OCI-LY1 (cell line): ENCODE measurements at regions not wholly inside any gene's neighbourhood (a gene's known extent, or its start where the extent isn't known, plus 50 kb on each side); places are given as distances from the start of the nearest gene placed in this dataset.

Experiments used
- H2AFZ ChIP-seq: fragments of 200-600 bp; sonication (generic), shearing (Covaris generic); 2 replicates; pipeline ENCODE4 v1.6.0; 2014; ENCODE audit warnings: antibody characterized with exemption, mild to moderate bottlenecking, low read length
- H3F3A ChIP-seq: fragments of 200-600 bp; sonication (generic), shearing (Covaris generic); 2 replicates; pipeline ENCODE4 v1.6.0; 2014; ENCODE audit warnings: mild to moderate bottlenecking, antibody characterized with exemption, low read length, moderate library complexity; ENCODE audit not compliant: insufficient read depth
- H3K27ac ChIP-seq: fragments of 200-600 bp; sonication (generic); 2 replicates; pipeline ENCODE4 v1.5.1; 2014; ENCODE audit warnings: low read length, mixed run types, mild to moderate bottlenecking, low read depth; ENCODE audit not compliant: poor library complexity, severe bottlenecking
- H3K27me3 ChIP-seq: fragments of 200-600 bp; sonication (generic); 2 replicates; pipeline ENCODE4 v1.6.0; 2014; ENCODE audit warnings: antibody characterized with exemption, mild to moderate bottlenecking, low read length, moderate library complexity; ENCODE audit not compliant: insufficient read depth
- H3K36me3 ChIP-seq: fragments of 200-600 bp; sonication (generic); 2 replicates; pipeline ENCODE4 v1.6.1; 2014; ENCODE audit warnings: mild to moderate bottlenecking, antibody characterized with exemption, low read length, moderate library complexity, mixed read lengths; ENCODE audit not compliant: insufficient read depth
- H3K4me1 ChIP-seq: fragments of 200-600 bp; sonication (generic); 2 replicates; pipeline ENCODE4 v1.5.1; 2014; ENCODE audit warnings: mild to moderate bottlenecking, low read length, moderate library complexity; ENCODE audit not compliant: insufficient read depth, severe bottlenecking
- H3K4me2 ChIP-seq: fragments of 200-600 bp; sonication (generic), shearing (Covaris generic); 2 replicates; pipeline ENCODE4 v1.6.1; 2014; ENCODE audit warnings: low read length
- H3K4me3 ChIP-seq: fragments of 200-600 bp; sonication (generic); 2 replicates; pipeline ENCODE4 v1.5.1; 2014; ENCODE audit warnings: low read length, low read depth, mild to moderate bottlenecking, mixed read lengths; ENCODE audit not compliant: poor library complexity, severe bottlenecking
- H3K79me2 ChIP-seq: fragments of 200-600 bp; shearing (Covaris generic); 2 replicates; pipeline ENCODE4 v1.6.1; 2016; ENCODE audit warnings: mixed run types, low read length, mixed read lengths; ENCODE audit not compliant: insufficient read depth
- H3K9ac ChIP-seq: fragments of 200-600 bp; sonication (generic), shearing (Covaris generic); 2 replicates; pipeline ENCODE4 v1.6.1; 2014; ENCODE audit warnings: mild to moderate bottlenecking, low read length, mixed read lengths
- H3K9me2 ChIP-seq: fragments of 200-600 bp; sonication (generic), shearing (Covaris generic); 2 replicates; pipeline ENCODE4 v1.6.1; 2014; ENCODE audit warnings: low read depth, mild to moderate bottlenecking, low read length, mixed read lengths
- H3K9me3 ChIP-seq: fragments of 200-600 bp; shearing (Covaris generic); 2 replicates; pipeline ENCODE4 v1.6.1; 2014; ENCODE audit warnings: low read length, mixed read lengths
- H4K20me1 ChIP-seq: fragments of 200-600 bp; sonication (generic), shearing (Covaris generic); 2 replicates; pipeline ENCODE4 v1.6.0; 2016; ENCODE audit warnings: mild to moderate bottlenecking, low read length; ENCODE audit not compliant: insufficient read depth
- CTCF ChIP-seq: fragments of 200-600 bp; sonication (generic), shearing (Covaris generic); IDR thresholded peaks from 2 replicates; pipeline ENCODE4 v1.5.1; 2017; ENCODE audit warnings: mild to moderate bottlenecking, antibody characterized with exemption, low read length, moderate library complexity, mixed read lengths
- EZH2 ChIP-seq: fragments of 200-600 bp; sonication (generic), shearing (Covaris generic); IDR thresholded peaks from 2 replicates; pipeline ENCODE4 v1.8.0; 2017; ENCODE audit warnings: borderline replicate concordance, mixed run types, mild to moderate bottlenecking, antibody characterized with exemption, low read length, moderate library complexity, mixed read lengths

GRCh38 chr20:11153819-11154218 lies 480.0 kb upstream of the JAG1 start:
- Histone ChIP-seq H3K4me2 (no peak overlapping the region), H3K4me3 (no peak overlapping the region), H3K9me2 (no peaks in the 10 kb centered on the region), H2AFZ (no peak overlapping the region), H3F3A (no peaks in the 10 kb centered on the region), H3K27me3 (no peaks in the 10 kb centered on the region), H3K9ac (no peak overlapping the region), H3K36me3 (no peaks in the 10 kb centered on the region), H3K4me1 (no peaks in the 10 kb centered on the region), H3K27ac (no peak overlapping the region), H4K20me1 (no peaks in the 10 kb centered on the region), H3K9me3 (no peaks in the 10 kb centered on the region), H3K79me2 (no peaks in the 10 kb centered on the region)
- TF ChIP-seq EZH2 (no peak), CTCF (no peak)

- H3K9me3 ChIP-seq, result no peaks in the 10 kb centered on the region
- no peaks in the 10 kb centered on the region for H3K79me2 ChIP-seq
- no peak overlapping the region for H3K9ac ChIP-seq
- H3K4me2 ChIP-seq, result no peak overlapping the region
- H3K27me3 ChIP-seq, result no peaks in the 10 kb centered on the region
- no peaks in the 10 kb centered on the region for H4K20me1 ChIP-seq
- no peaks in the 10 kb centered on the region for H3F3A ChIP-seq
- H3K9me2 ChIP-seq, result no peaks in the 10 kb centered on the region
- no peak for TF ChIP-seq CTCF
- no peak for TF ChIP-seq EZH2
- H3K36me3 ChIP-seq, result no peaks in the 10 kb centered on the region
- H3K4me3 ChIP-seq, result no peak overlapping the region
- H2AFZ ChIP-seq, result no peak overlapping the region
- no peak overlapping the region for H3K27ac ChIP-seq
- H3K4me1 ChIP-seq, result no peaks in the 10 kb centered on the region
Measured at GRCh38 chr20:11155156-11155756, 481.5 kb upstream of the JAG1 start.

- Histone ChIP-seq H3K9me3 (no peaks in the 10 kb centered on the region), H3K9me2 (no peaks in the 10 kb centered on the region), H3K79me2 (no peaks in the 10 kb centered on the region), H3K27me3 (no peaks in the 10 kb centered on the region), H3F3A (no peaks in the 10 kb centered on the region), H2AFZ (no peak overlapping the region), H3K4me3 (no peak overlapping the region), H3K4me1 (no peaks in the 10 kb centered on the region), H3K27ac (no peak overlapping the region), H4K20me1 (no peaks in the 10 kb centered on the region), H3K4me2 (no peak overlapping the region), H3K9ac (no peak overlapping the region), H3K36me3 (no peaks in the 10 kb centered on the region)
- TF ChIP-seq EZH2, result no peak
- TF ChIP-seq CTCF, result no peak
Measured at GRCh38 chr20:11156922-11157321, 483.1 kb upstream of the JAG1 start.
